RWPE2 (cell line): ENCODE measurements at regions not wholly inside any gene's neighbourhood (a gene's known extent, or its start where the extent isn't known, plus 50 kb on each side); places are given as distances from the start of the nearest gene placed in this dataset.
"Not testable (repeated sequence)": the region's sequence is repeated elsewhere in the genome, so short reads cannot be mapped to it uniquely, and the experiment has no call there.

Experiments
- ATAC-seq: fragments of 200-7000 bp; cut with Tn5 transposase; 3 replicates; pipeline ENCODE4 v1.9.1; 2021; ENCODE audit warnings: low read depth
- DNase-seq: peaks from one replicate; pipeline ENCODE4 v3.0.0-alpha.2; 2020; ENCODE audit warnings: low spot score
- H3K27ac ChIP-seq: fragments of 450-650 bp; 2 replicates; pipeline ENCODE4 v1.5.1; 2017; ENCODE audit warnings: mild to moderate bottlenecking; ENCODE audit not compliant: poor library complexity, severe bottlenecking
- H3K27me3 ChIP-seq: fragments of 250-450 bp; sonication (Bioruptor Pico); 2 replicates; pipeline ENCODE4 v1.5.1; 2021; ENCODE audit warnings: mild to moderate bottlenecking, moderate library complexity; ENCODE audit not compliant: insufficient read depth, poor library complexity, severe bottlenecking
- H3K36me3 ChIP-seq: fragments of 250-450 bp; sonication (Bioruptor Pico); 2 replicates; pipeline ENCODE4 v1.5.1; 2020; ENCODE audit warnings: low read depth, mild to moderate bottlenecking, moderate library complexity
- H3K4me1 ChIP-seq: fragments of 250-450 bp; sonication (Bioruptor Pico); 2 replicates; pipeline ENCODE4 v1.5.1; 2021; ENCODE audit warnings: mild to moderate bottlenecking, moderate library complexity; ENCODE audit not compliant: insufficient read depth, poor library complexity, severe bottlenecking
- H3K4me3 ChIP-seq: fragments of 250-450 bp; sonication (Bioruptor Pico); 2 replicates; pipeline ENCODE4 v1.5.1; 2021; ENCODE audit warnings: mild to moderate bottlenecking, moderate library complexity; ENCODE audit not compliant: severe bottlenecking
- H3K9me3 ChIP-seq: fragments of 250-450 bp; sonication (Bioruptor Pico); 2 replicates; pipeline ENCODE4 v1.5.1; 2021; ENCODE audit warnings: mild to moderate bottlenecking, moderate library complexity; ENCODE audit not compliant: severe bottlenecking
- TF ChIP-seq, protein P1 (sequence below): fragments of 450-650 bp; IDR thresholded peaks from one replicate; pipeline ENCODE4 v1.5.1; 2017; ENCODE audit warnings: mild to moderate bottlenecking, moderate library complexity; ENCODE audit not compliant: poor library complexity, severe bottlenecking

- no peak overlapping the region for H3K4me3 ChIP-seq
- DNase-seq = no peak
- no peak overlapping the region for H3K27ac ChIP-seq
- no peaks in the 10 kb centered on the region for H3K4me1 ChIP-seq
- H3K9me3 ChIP-seq = no peaks in the 10 kb centered on the region
- ATAC-seq = no peak
- H3K36me3 ChIP-seq = no peaks in the 10 kb centered on the region
- no peaks in the 10 kb centered on the region for H3K27me3 ChIP-seq
- TF ChIP-seq, protein P1, sequence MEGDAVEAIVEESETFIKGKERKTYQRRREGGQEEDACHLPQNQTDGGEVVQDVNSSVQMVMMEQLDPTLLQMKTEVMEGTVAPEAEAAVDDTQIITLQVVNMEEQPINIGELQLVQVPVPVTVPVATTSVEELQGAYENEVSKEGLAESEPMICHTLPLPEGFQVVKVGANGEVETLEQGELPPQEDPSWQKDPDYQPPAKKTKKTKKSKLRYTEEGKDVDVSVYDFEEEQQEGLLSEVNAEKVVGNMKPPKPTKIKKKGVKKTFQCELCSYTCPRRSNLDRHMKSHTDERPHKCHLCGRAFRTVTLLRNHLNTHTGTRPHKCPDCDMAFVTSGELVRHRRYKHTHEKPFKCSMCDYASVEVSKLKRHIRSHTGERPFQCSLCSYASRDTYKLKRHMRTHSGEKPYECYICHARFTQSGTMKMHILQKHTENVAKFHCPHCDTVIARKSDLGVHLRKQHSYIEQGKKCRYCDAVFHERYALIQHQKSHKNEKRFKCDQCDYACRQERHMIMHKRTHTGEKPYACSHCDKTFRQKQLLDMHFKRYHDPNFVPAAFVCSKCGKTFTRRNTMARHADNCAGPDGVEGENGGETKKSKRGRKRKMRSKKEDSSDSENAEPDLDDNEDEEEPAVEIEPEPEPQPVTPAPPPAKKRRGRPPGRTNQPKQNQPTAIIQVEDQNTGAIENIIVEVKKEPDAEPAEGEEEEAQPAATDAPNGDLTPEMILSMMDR = no peak
Observed at GRCh38 chr5:113764382-113764781, 250.9 kb downstream of the YTHDC2 start.

DNA sequence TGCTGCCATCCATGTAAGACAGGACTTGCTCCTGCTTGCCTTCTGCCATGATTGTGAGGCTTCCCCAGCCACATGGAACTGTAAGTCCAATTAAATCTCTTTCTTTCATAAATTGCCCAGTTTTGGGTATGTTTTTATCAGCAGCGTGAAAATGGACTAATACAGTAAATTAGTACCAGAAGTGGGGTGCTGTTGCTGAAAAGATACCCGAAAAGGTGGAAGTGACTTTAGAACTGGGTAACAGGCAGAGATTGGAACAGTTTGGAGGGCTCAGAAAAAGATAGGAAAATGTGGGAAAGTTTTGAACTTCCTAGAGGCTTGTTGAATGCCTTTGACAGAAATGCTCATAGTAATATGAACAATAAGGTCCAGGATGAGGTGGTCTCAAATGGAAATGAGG is 253.3 kb downstream of the YTHDC2 start:
- not testable (repeated sequence) for ATAC-seq, H3K36me3 ChIP-seq

GRCh38 chr5:113770648-113771047 is 257.2 kb downstream of the YTHDC2 start:
- Histone ChIP-seq H3K9me3 (no peaks in the 10 kb centered on the region), H3K36me3 (no peaks in the 10 kb centered on the region), H3K27me3 (no peaks in the 10 kb centered on the region), H3K4me1 (no peaks in the 10 kb centered on the region), H3K27ac (no peak overlapping the region), H3K4me3 (no peak overlapping the region)
- ATAC-seq (no peak), DNase-seq (no peak)
- TF ChIP-seq, protein P1 = no peak

More for the DNA sequence above, 253.3 kb downstream of the YTHDC2 start:
- H3K27ac ChIP-seq, H3K9me3 ChIP-seq, H3K4me3 ChIP-seq, H3K4me1 ChIP-seq, DNase-seq, H3K27me3 ChIP-seq: not testable (repeated sequence)

- TF ChIP-seq, protein P1 = no peak
- ATAC-seq (no peak), DNase-seq (no peak)
Observed at GRCh38 chr5:113771483-113771882, 258.0 kb downstream of the YTHDC2 start.

DNA sequence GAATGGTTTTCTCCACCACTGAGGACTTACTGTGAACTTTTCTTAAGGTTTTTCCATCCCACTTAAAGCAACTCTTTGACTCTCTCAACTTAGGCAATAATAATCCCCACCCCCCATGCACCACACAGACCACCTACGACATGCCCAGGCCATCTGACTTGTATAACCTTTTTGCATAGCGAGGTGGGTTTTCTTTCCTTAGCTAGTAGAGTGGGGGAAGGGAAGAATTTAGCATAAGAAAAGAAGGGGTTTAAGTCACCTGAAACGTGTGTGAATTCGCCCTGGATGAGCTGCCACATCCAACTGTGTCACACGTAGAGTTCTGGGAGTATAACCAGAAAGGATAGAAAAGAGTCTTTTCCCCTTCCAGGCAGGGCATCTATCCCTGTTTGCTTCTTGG is 262.7 kb downstream of the YTHDC2 start:
- no peak overlapping the region for H3K4me3 ChIP-seq
- DNase-seq = no peak
- H3K9me3 ChIP-seq = no peaks in the 10 kb centered on the region
- H3K36me3 ChIP-seq = no peaks in the 10 kb centered on the region
- TF ChIP-seq, protein P1 = no peak
- H3K27me3 ChIP-seq = no peaks in the 10 kb centered on the region
- no peak overlapping the region for H3K27ac ChIP-seq
- no peak for ATAC-seq
- no peaks in the 10 kb centered on the region for H3K4me1 ChIP-seq

More at GRCh38 chr5:113771483-113771882, 258.0 kb downstream of the YTHDC2 start:
- no peaks in the 10 kb centered on the region for H3K36me3 ChIP-seq
- no peaks in the 10 kb centered on the region for H3K9me3 ChIP-seq
- no peak overlapping the region for H3K27ac ChIP-seq
- no peaks in the 10 kb centered on the region for H3K4me1 ChIP-seq
- H3K4me3 ChIP-seq = no peak overlapping the region
- H3K27me3 ChIP-seq = no peaks in the 10 kb centered on the region
